ENCODE measurements at regions not wholly inside any gene's neighbourhood (a gene's known extent, or its start where the extent isn't known, plus 50 kb on each side); places are given as distances from the start of the nearest gene placed in this dataset.

- no peak for TF ChIP-seq CTCF (conservative IDR thresholded peaks at IDR 0.05)
- Histone ChIP-seq H3K27ac (ENCODE audit: insufficient read length, low read depth, low read length) (no peak overlapping the region), H2BK5ac (ENCODE audit: insufficient read length, low read length) (no peak overlapping the region), H2BK15ac (ENCODE audit: low read depth, low read length) (no peak overlapping the region), H3K23me2 (ENCODE audit: insufficient read length, low read depth, low read length, poor library complexity, severe bottlenecking) (no peaks in the 10 kb centered on the region), H3K23ac (ENCODE audit: insufficient read length, low read depth, low read length) (no peak overlapping the region), H4K91ac (ENCODE audit: insufficient read length, low read depth, low read length) (no peak overlapping the region), H3K18ac (ENCODE audit: insufficient read length, low read depth, low read length) (no peak overlapping the region), H3K79me1 (ENCODE audit: insufficient read depth, low read depth, low read length, poor library complexity, severe bottlenecking) (no peaks in the 10 kb centered on the region), H3K9ac (ENCODE audit: extremely low read depth, insufficient read length, low read length) (no peak overlapping the region), H3K4me2 (ENCODE audit: insufficient read depth, insufficient read length, low read length) (no peak overlapping the region), H3K27me3 (ENCODE audit: insufficient read depth, low read length) (no peaks in the 10 kb centered on the region), H4K8ac (replicated peaks; ENCODE audit: insufficient read length, low read depth, low read length) (no peak overlapping the region), H4K5ac (ENCODE audit: insufficient read length, low read depth, low read length) (no peak overlapping the region), H2BK120ac (ENCODE audit: low read depth, low read length, poor library complexity, severe bottlenecking) (no peak overlapping the region), H3K56ac (ENCODE audit: insufficient read length, low read depth, low read length) (peak overlapping the region; percentile 82), H3K14ac (ENCODE audit: insufficient read depth, low read length) (no peak overlapping the region), H2BK12ac (ENCODE audit: insufficient read length, low read depth, low read length) (no peak overlapping the region), H3T11ph (ENCODE audit: low read length) (no peak overlapping the region), H3K79me2 (ENCODE audit: insufficient read depth, low read length) (no peaks in the 10 kb centered on the region), H3K9me3 (ENCODE audit: control insufficient read depth, low read depth, low read length) (no peaks in the 10 kb centered on the region), H4K20me1 (ENCODE audit: control insufficient read depth, insufficient read depth, insufficient read length) (no peaks in the 10 kb centered on the region), H3K4me1 (ENCODE audit: insufficient read depth, low read length) (peaks cover 11% of the 10 kb centered on the region; the same call in 1 of the 2 replicates), H2BK20ac (ENCODE audit: low read depth, low read length, poor library complexity, severe bottlenecking) (no peak overlapping the region), H2AK5ac (ENCODE audit: insufficient read length, low read length) (no peak overlapping the region), H2AFZ (ENCODE audit: low read length) (no peak overlapping the region), H3K4ac (ENCODE audit: low read depth, low read length) (no peak overlapping the region)
- Mint-ChIP-seq H3K27ac (peak overlapping the region in 1 of 3 experiments; percentile 24; a peak in 1 of 7 replicates), H3K27me3 (ENCODE audit: low read depth) (no peaks in the 10 kb centered on the region; the same call in 1 of the 2 replicates), H3K4me1 (peaks cover 26 to 29% of the 10 kb centered on the region in 2 experiments), H3K4me3 (no peak overlapping the region), H3K9me3 (no peaks in the 10 kb centered on the region; a peak in 1 of 5 replicates), H3K36me3 (ENCODE audit: insufficient read depth in 1 of 3, low read depth in 3 of 3) (peaks cover 0 to 9% (median 4%) of the 10 kb centered on the region in 3 experiments; a peak in 3 of 7 replicates)
- no peak for DNase-seq
- no CpG with 5 or more reads among the region's 3 CpGs for WGBS (ENCODE audit: extremely low coverage, insufficient read length, low lambda C conversion rate)
These were observed 119.5 kb downstream of the TM9SF2 start for GRCh38 chr13:99620806-99621205.

Data from H9 (cell line).